Mammary epithelial cell (primary cell): ENCODE measurements at regions not wholly inside any gene's neighbourhood (a gene's known extent, or its start where the extent isn't known, plus 50 kb on each side); places are given as distances from the start of the nearest gene placed in this dataset.

Experiments
- CTCF ChIP-seq, 2 donors: IDR thresholded peaks in 1 of 2; conservative IDR thresholded peaks in 1 of 2; 2 replicates each; pipeline ENCODE4 v1.5.1; 2011 to 2012; ENCODE audit warnings: inconsistent platforms in 2 of 2, low read length in 2 of 2, mild to moderate bottlenecking in 2 of 2, control low read depth in 1 of 2, low read depth in 1 of 2; ENCODE audit not compliant: insufficient read depth in 1 of 2; ENCODE audit errors: extremely low read depth in 1 of 2
- EZH2 ChIP-seq: IDR thresholded peaks from 2 replicates; pipeline ENCODE4 v1.6.1; 2012; ENCODE audit warnings: low read length, inconsistent platforms, borderline replicate concordance

- TF ChIP-seq CTCF (conservative IDR thresholded peaks at IDR 0.05 in 1 of 2, IDR thresholded peaks at IDR 0.05 in 1 of 2; ENCODE audit: extremely low read depth in 1 of 2, insufficient read depth in 1 of 2, low read depth in 1 of 2, low read length in 2 of 2): no peak
- TF ChIP-seq EZH2: no peak
These were observed 220.5 kb downstream of the FAM43A start for GRCh38 chr3:194906229-194906629.
